Sigmoid colon (tissue), 6 donors: ENCODE measurements at regions not wholly inside any gene's neighbourhood (a gene's known extent, or its start where the extent isn't known, plus 50 kb on each side); places are given as distances from the start of the nearest gene placed in this dataset.
A peak's percentile ranks its signal among the peaks of the same experiment; 100 is the strongest.

Experiments used
- DNase-seq: peaks from one replicate; pipeline ENCODE4 v3.0.0-alpha.2; 2019
- H3K27ac ChIP-seq, 4 donors: fragments of 200-600 bp; sonication (generic); one replicate each; pipeline ENCODE4 v1.5.1; 2016 to 2019; ENCODE audit warnings: mild to moderate bottlenecking in 1 of 4
- H3K27me3 ChIP-seq, 3 donors: fragments of 200-600 bp; sonication (generic); one replicate each; pipeline ENCODE4 v1.5.1; 2019; ENCODE audit warnings: mild to moderate bottlenecking in 1 of 3
- H3K36me3 ChIP-seq, 4 donors: fragments of 200-600 bp; sonication (generic); one replicate each; pipeline ENCODE4 v1.5.1; 2016 to 2019
- H3K4me1 ChIP-seq, 4 donors: fragments of 200-600 bp; sonication (generic); one replicate each; pipeline ENCODE4 v1.5.1; 2017 to 2019
- H3K4me3 ChIP-seq, 4 donors: fragments of 200-600 bp; sonication (generic); one replicate each; pipeline ENCODE4 v1.5.1; 2017 to 2019; ENCODE audit warnings: mild to moderate bottlenecking in 2 of 4, moderate library complexity in 1 of 4
- H3K9me3 ChIP-seq, 4 donors: fragments of 200-600 bp in 3 of 4; sonication (generic) in 3 of 4; one replicate each; pipeline versions ENCODE4 v1.5.1 to v1.6.1; 2013 to 2019
- CTCF ChIP-seq, 4 experiments: fragments of 450-650 bp in 3 of 4; fragments of 200-600 bp in 1 of 4; IDR thresholded peaks; one replicate each; pipeline ENCODE4 v1.5.1; 2016 to 2019; ENCODE audit warnings: antibody characterized with exemption in 4 of 4, mild to moderate bottlenecking in 3 of 4, moderate library complexity in 2 of 4
- EP300 ChIP-seq, 4 donors: sonication (generic); formaldehyde crosslinking; IDR thresholded peaks; one replicate each; pipeline ENCODE4 v1.6.1; 2017; ENCODE audit warnings: antibody characterized with exemption in 4 of 4
- POLR2A ChIP-seq, 2 donors: fragments of 450-650 bp; IDR thresholded peaks; one replicate each; pipeline ENCODE4 v1.6.1; 2016; ENCODE audit warnings: antibody characterized with exemption in 2 of 2, mild to moderate bottlenecking in 2 of 2, moderate library complexity in 2 of 2
- POLR2AphosphoS5 ChIP-seq, 4 donors: sonication (generic); formaldehyde crosslinking; IDR thresholded peaks; one replicate each; pipeline ENCODE4 v1.6.1; 2017; ENCODE audit warnings: antibody characterized with exemption in 4 of 4
- WGBS, 2 donors: extraction: QIAGEN DNeasy Blood & Tissue Kit; methylation state at CpG; one replicate each; pipeline ENCODE4 v1.1.7; 2013; 5-methylcytosine and 5-hydroxymethylcytosine counted together
- intact Hi-C: fragments of 100-400 bp; cut with DNase I; formaldehyde crosslinking; loops from one replicate; pipeline ENCODE4 v1.15.1; 2023
- donor health status: healthy with polysubstance abuse.
- donor health status: healthy.

- Histone ChIP-seq H3K36me3 (no peaks in the 10 kb centered on the region), H3K9me3 (no peaks in the 10 kb centered on the region), H3K27ac (no peak overlapping the region), H3K27me3 (no peaks in the 10 kb centered on the region), H3K4me3 (no peak overlapping the region), H3K4me1 (no peaks in the 10 kb centered on the region)
- 85 to 88% methylated on average over 6 of the region's 6 CpGs for WGBS, 2 donors
- DNase-seq = no peak
- TF ChIP-seq CTCF (IDR thresholded peaks at IDR 0.05) = no peak
- no peak for TF ChIP-seq POLR2AphosphoS5 (IDR thresholded peaks at IDR 0.05)
- no peak for TF ChIP-seq EP300 (IDR thresholded peaks at IDR 0.05)
- TF ChIP-seq POLR2A (IDR thresholded peaks at IDR 0.05) = no peak
- intact Hi-C loops = no loop called here
Measured at GRCh38 chr11:111120696-111121302, 124.7 kb upstream of the POU2AF2 start.

GRCh38 chr11:111120161-111120560, 125.4 kb upstream of the POU2AF2 start:
- Histone ChIP-seq H3K27ac (no peak overlapping the region), H3K4me3 (no peak overlapping the region), H3K36me3 (no peaks in the 10 kb centered on the region), H3K4me1 (no peaks in the 10 kb centered on the region), H3K27me3 (no peaks in the 10 kb centered on the region), H3K9me3 (no peaks in the 10 kb centered on the region)
- TF ChIP-seq CTCF (IDR thresholded peaks at IDR 0.05) (no peak), EP300 (IDR thresholded peaks at IDR 0.05) (no peak), POLR2AphosphoS5 (IDR thresholded peaks at IDR 0.05) (no peak), POLR2A (IDR thresholded peaks at IDR 0.05) (no peak)
- peak; percentile 62 for DNase-seq
- 76 to 83% methylated on average over 10 of the region's 10 CpGs for WGBS, 2 donors
- intact Hi-C loops = no loop called here

GRCh38 chr11:111119751-111120150, 125.8 kb upstream of the POU2AF2 start:
- no peak overlapping the region for H3K27ac ChIP-seq
- H3K4me3 ChIP-seq = no peak overlapping the region
- no peaks in the 10 kb centered on the region for H3K36me3 ChIP-seq
- H3K4me1 ChIP-seq = no peaks in the 10 kb centered on the region
- intact Hi-C loops = no loop called here
- H3K9me3 ChIP-seq = no peaks in the 10 kb centered on the region
- WGBS, 2 donors = 82 to 83% methylated on average over 3 of the region's 3 CpGs
- DNase-seq = no peak
- H3K27me3 ChIP-seq = no peaks in the 10 kb centered on the region
- TF ChIP-seq POLR2A (IDR thresholded peaks at IDR 0.05) (no peak), EP300 (IDR thresholded peaks at IDR 0.05) (no peak), CTCF (IDR thresholded peaks at IDR 0.05) (no peak)

- Histone ChIP-seq H3K27ac (no peak overlapping the region), H3K36me3 (no peaks in the 10 kb centered on the region), H3K4me1 (no peaks in the 10 kb centered on the region), H3K27me3 (no peaks in the 10 kb centered on the region), H3K4me3 (no peak overlapping the region), H3K9me3 (no peaks in the 10 kb centered on the region)
- 44 to 93% methylated on average over 1 of the region's 1 CpG for WGBS, 2 donors
- intact Hi-C loops = no loop called here
- TF ChIP-seq POLR2AphosphoS5 (IDR thresholded peaks at IDR 0.05) (no peak), CTCF (IDR thresholded peaks at IDR 0.05) (no peak), POLR2A (IDR thresholded peaks at IDR 0.05) (no peak), EP300 (IDR thresholded peaks at IDR 0.05) (no peak)
- no peak for DNase-seq
Measured at GRCh38 chr11:111115890-111116289, 129.6 kb upstream of the POU2AF2 start.

GRCh38 chr11:111114091-111114490, 131.4 kb upstream of the POU2AF2 start:
- H3K4me3 ChIP-seq = no peak overlapping the region
- H3K4me1 ChIP-seq = no peaks in the 10 kb centered on the region
- H3K27me3 ChIP-seq = no peaks in the 10 kb centered on the region
- DNase-seq = no peak
- intact Hi-C loops = no loop called here
- no peak for TF ChIP-seq EP300 (IDR thresholded peaks at IDR 0.05)
- no peak for TF ChIP-seq POLR2A (IDR thresholded peaks at IDR 0.05)
- TF ChIP-seq POLR2AphosphoS5 (IDR thresholded peaks at IDR 0.05) = no peak
- TF ChIP-seq CTCF (IDR thresholded peaks at IDR 0.05) = no peak
- no peak overlapping the region for H3K27ac ChIP-seq
- H3K36me3 ChIP-seq = no peaks in the 10 kb centered on the region
- H3K9me3 ChIP-seq = no peaks in the 10 kb centered on the region
